Activated CD4-positive, alpha-beta T cell treated with anti-CD3 and anti-CD28 coated beads, Interleukin-2, amount 50 U/mL, for 24 hours (primary cell): ENCODE measurements at regions not wholly inside any gene's neighbourhood (a gene's known extent, or its start where the extent isn't known, plus 50 kb on each side); places are given as distances from the start of the nearest gene placed in this dataset.
A peak's percentile ranks its signal among the peaks of the same experiment; 100 is the strongest.
"Not testable (repeated sequence)": the region's sequence is repeated elsewhere in the genome, so short reads cannot be mapped to it uniquely, and the experiment has no call there.

ENCODE experiments used
- DNase-seq, 2 donors: peaks; one replicate each; pipeline ENCODE4 v3.0.0-alpha.2; 2020; ENCODE audit warnings: low read depth in 1 of 2, low spot score in 1 of 2

DNA sequence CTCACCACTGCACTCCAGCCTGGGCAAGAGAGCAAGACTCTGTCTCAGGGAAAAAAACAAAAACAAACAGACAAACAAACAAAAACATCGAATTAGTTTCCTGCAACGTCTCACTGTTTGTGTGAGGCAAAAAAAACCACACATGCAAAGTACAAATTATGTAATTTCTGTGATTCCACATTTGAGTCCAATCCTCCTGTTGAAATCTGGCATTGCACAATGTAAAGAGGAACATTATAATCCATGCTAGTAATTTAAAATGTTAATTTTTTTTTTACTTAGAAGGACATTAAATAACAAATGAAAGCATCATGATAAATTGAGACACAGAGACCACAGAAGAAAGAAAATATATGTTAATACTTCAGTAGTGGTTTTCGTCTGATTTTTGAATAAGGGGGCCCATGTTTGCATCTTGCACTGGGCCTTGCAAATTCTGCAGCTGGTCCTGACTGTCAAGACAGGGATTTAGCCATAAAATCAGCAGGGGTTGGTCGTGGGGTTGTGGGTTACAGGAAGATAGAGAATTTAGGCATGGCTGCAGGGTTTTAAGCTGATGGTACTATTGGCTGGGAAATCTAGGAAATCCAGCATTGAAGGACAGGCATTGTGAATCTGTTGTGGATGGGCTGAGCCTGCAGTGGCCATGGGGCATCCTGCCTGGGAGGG is 102.6 kb upstream of the ALDH3B2 start:
- no peak for DNase-seq

DNA sequence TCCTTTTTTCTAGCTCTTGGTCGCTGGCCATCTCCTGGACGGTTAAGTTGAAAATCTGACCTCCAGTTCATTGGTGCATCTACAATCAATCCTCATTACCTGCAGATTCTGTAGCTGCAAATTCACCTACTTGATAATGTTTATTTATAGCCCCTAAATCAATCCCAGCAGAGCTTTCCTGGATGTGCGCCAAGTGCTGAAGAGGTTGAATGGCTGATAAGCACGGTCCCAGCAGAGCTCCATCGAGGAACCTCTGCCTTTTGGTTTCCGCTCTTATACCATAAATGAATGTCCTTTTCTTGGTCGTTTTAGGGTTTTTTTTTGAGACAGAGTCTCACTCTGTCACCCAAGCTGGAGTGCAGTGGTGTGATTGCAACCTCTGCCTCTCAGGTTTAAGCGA is 99.8 kb upstream of the ALDH3B2 start:
- not testable (repeated sequence) for DNase-seq

DNA sequence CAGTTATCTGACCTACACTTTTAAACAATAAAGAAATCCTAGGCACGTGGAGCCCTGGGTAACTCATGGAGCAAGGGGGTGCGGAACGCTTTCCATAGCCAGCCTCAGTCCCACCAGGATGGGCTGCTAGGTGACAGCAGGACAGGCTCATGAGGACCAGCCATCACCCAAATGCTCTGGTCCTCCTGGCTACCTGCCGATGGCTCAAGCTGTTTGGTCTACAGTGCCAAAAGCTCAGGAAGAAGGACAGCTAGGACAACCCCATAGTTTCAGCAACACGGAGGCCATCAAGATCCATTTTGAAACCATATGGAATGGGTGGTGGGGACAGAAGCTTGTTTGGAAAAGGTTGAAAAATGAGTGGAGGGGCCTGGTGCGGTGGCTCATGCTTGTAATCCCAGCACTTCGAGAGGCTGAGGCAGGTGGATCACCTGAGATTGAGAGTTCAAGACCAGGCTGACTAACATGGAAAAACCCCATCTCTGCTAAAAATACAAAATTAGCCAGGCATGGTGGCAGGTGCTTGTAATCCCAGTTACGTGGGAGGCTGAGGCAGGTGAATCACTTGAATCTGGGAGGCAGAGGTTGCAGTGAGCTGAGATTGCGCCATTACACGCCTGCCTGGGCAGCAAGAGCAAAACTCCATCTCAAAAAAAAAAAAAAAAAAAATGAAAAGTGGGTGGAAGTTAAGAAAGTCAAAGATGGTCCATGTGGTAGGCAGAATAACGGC is 93.7 kb upstream of the ALDH3B2 start:
- DNase-seq = not testable (repeated sequence)

DNA sequence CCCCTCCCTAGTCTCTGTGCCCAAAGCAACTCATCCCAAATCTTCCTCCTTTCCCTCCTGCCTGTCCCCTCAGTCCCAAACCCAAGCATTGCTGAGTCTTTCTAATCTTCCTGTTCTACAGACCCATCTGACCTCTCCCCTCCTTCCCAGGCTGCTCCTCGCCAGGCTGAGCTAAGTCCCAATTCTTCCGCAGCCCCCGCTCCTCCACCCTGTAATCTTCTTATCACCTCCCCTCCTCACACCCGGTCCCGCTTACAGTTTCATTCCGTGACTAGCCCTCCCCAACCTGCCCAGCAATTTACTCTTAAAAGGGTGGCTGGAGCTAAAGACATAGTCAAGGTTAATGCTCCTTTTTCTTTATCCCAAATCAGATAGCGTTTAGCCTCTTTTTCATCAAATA is 86.8 kb upstream of the ALDH3B2 start:
- DNase-seq = not testable (repeated sequence)

DNA sequence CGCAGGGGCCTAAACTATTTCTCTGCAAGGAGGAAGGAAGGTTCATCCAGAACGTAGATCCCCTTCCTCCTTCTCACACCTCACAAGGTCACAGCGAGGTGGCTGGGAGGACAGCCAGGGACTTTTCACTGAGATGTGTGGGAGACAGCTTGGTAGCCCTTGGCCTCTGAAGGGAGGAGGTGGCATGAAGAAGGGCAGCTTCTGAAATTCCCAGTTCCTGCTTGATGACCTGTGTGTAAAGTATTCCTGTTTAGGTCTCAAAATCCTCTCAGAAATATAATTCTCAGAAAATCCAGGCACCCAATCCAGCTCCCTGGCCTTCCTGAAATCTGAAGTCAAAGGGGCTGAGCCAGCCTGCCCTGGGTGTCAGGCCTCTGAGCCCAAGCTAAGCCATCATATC is 84.9 kb upstream of the ALDH3B2 start:
- DNase-seq = not testable (repeated sequence)

DNA sequence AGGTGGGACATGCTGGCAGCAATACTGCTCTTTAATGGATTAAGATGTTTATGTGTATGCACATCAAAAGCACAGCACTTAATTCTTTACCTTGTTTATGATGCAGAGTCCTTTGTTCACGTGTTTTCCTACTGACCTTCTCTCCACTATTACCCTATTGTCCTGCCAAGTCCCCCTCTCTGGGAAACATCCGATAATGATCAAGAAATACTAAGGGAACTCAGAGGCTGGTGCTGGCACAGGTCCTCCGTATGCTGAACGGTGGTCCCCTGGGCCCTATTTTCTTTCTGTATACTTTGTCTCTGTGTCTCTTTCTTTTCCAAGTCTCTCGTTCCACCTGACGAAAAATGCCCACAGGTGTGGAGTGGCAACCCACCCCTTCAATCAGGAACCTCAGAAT is 84.0 kb upstream of the ALDH3B2 start:
- not testable (repeated sequence) for DNase-seq

DNA sequence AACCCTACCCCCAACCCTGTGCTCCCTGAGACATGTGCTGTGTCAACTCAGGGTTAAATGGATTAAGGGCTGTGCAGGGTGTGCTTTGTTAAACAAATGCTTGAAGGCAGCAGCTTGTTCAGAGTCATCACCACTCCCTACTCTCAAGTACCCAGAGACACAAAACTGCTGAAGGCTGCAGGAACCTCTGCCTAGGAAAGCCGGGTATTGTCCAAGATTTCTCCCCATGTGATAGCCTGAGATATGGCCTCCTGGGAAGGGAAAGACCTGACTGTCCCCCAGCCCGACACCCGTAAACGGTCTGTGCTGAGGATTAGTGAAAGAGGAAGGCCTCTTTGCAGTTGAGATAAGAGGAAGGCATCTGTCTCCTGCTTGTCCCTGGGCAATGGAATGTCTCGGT is 83.6 kb upstream of the ALDH3B2 start:
- DNase-seq = not testable (repeated sequence)

DNA sequence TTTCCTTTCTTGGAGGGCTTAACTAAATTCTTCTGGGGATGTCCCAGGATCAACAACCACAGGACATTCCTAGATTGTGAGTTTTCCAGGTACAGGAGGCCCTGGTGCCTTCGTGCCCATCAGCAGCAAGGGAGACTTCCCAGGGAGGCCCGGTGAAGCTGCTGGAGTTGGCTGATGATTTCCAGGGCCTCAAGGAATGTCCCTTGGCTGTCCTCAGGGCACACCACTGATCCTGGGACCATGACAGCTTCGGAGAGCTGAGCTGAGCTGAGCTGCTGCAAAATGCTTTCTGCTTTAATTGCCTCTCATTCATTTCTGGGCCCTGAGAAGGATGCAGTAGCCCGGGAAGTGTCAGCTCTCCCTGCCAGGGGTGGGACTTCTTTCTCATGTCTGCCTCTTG is 79.4 kb upstream of the ALDH3B2 start:
- DNase-seq = not testable (repeated sequence)

DNA sequence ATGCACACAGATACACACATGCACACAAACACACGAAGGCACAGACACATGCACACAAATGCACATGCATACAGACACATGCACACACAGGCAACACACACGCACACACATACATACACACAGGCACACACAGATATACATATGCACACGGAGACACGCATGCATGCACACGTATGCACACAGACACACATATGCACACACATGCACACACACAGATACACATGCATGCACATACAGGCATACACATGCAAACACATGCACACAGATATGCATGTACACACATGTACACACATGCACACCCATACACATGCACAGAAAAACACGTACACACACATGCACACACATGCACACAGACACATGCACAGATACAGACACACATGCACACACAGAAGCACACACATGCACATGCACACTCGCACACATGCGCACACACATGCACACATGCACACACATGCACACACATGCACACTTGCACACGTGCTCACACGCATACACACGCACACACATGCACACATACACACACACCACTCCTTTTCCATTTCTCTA is 70.8 kb upstream of the ALDH3B2 start:
- no peak for DNase-seq

DNA sequence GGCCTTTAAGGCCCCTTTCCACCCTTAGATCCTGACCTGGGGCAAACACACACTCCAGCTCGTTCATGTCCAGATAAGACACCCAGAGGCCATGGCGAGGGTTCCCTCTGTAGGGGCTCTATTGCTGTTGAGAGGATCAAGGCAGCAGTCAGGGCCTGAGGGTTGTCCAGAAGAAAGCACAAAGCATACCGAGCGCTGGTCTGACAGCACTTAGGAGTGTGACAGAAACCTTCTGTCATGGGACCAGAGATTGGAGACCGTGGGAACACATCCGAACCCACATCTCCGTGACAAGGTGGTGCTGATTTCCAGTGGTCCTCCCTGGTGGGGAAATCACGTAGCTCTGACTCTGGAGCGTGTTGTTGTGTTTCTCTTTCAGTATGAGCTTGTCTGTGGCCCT is 69.8 kb upstream of the ALDH3B2 start:
- not testable (repeated sequence) for DNase-seq

DNA sequence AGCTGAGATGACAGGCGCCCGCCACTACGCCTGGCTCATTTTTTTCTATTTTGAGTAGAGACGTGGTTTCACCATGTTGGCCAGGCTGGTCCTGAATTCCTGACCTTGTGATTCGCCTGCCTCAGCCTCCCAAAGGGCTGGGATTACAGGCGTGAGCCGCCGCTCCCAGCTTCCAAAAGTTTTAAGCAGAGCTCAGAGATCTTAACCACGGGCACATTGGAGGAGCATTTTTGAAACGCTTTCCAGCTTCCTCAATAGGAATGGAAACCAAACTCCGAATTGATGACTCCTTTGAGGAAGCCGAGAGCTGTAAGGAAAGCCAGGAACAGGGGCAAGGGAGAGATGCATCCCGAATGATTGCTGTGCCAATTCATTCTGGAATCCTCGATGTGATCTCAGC is 63.8 kb upstream of the ALDH3B2 start:
- not testable (repeated sequence) for DNase-seq

DNA sequence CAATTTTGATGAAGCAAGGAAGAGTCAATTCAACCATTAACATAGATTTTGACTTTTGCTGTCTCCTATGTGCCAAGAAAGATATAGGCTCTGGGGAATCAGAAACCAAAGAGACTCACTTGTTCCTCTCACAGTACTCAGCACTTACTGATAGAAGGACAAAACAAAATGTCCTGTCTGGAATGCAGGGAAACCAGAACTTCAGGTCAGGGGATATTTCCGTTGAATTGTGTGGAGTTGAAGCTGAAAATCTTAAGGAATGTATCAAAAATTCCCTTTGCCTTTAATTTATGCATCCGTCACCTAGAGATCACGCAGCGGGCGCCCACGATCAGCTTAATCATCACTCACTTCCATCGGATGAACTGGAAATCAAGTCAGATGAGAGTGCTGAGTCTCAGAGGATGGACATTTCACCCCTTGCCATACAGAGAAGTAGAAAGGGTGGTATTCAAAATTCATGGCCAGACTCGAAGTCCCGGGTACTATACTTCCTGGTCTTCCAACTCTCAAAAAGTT is 63.2 kb upstream of the ALDH3B2 start:
- DNase-seq = not testable (repeated sequence)

DNA sequence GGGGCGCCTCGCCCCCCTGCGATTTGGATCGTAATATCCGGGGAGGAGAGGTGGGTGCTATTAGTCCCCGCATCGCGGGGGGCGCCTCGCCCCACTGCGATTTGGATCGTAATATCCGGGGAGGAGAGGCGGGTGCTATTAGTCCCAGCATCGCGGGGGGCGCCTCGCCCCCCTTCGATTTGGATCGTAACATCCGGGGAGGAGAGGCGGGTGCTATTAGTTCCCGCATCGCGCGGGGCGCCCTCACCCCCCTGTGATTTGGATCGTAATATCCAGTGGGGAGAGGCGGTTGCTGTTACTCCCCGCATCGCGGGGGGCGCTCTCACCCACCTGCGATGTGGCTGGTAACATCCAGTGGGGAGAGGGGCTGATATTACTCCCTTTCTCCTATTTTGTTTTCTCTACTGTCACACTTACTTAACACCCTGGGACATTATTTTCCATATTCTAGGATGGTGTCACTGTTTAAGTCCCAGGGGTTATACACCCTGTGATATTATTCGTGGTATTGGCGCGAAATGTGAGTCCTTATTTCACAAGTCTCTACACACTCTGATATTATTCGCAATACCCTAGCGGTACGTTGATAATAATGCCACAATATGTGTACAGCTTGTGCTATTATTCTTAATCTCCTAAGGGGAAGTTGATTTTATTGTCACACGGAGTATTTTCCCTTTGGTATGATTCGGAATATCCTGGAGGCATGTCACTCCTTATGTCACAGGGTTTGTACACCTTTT is 57.8 kb upstream of the ALDH3B2 start:
- DNase-seq = peak in 1 of 2 donors; percentile 31

DNA sequence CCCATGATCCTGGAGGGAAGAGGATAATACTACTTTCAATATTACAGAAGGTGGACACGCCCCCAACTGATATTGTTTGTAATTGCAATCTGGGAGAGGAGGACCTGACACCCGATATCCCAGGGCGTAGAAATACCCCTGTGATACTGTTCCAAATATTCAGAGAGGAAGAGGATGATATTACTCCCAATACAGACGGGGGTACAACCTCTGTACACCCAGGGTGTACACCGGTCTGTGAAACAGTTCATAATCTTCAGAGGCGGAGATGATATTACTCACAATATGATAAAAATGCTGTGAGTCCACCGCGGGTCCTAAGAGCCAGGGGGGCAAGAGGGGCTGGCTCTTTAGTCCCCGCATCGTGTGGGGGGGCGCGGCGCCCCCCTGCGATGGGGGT is 57.2 kb upstream of the ALDH3B2 start:
- no peak for DNase-seq

DNA sequence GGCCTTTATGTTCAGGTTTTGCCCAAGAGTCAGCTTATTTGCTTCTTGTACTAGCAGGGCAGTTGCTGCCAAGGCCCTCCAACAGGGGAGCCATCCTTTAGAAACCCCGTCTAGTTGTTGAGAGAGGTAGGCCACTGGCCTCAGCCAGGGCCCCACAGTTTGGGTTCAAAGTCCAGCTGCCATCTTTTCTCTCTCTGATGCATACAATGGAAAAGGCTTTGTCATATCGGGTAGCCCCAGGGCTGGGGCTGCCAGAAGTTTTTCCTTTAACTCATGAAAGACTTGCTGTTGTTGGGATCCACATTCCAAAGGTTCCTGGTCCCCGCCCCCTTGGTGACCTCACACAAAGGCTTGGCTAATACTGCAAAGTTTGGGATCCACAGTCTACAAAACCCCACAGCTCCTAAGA is 53.7 kb upstream of the ALDH3B2 start:
- not testable (repeated sequence) for DNase-seq

DNA sequence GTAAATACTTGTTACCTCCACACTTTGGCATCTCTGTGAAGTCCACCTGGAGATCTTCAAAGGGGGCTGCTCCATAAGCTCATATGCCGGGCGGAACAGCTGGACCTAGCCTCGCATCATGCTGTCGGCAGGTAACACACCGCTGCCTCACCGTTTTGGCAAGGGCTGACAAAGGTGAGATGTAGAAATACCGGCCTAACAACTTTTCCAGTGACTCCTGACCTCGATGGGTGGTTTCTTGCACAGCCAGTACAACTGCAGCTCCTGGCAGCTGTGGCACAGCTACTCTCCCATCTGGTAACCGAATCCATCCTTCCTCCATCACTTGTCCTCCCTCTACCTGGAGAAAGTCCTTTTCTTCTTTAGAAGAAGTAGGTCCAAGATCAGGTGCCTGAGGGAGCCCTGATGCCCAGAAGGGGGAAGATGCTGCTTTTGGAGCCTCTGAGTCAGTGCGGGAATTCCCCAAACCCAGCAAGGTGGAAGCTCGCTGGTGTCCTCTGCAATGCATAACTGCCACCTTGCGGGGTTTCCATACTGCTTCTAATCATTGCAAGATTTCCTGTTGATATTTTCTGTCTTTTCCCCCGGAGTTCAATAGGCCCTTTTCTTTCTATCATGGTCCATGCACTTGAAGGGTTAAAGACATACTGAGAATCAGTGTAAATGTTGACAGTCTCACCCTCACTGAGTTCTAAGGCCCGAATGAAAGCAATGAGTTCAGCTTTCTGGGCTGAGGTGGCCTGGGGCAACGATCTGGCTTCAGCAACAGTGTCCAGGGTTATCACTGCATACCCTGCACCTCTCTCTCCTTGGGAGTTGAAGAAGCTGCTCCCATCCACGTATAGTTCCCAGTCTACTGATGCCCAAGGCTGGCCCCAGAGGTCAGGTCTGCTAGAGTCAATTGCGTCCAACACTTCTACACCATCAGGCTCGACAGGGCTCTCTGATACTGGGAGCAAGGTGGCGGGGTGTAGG is 52.9 kb upstream of the ALDH3B2 start:
- peak in 1 of 2 donors; percentile 46 for DNase-seq
